ENCODE measurements at regions not wholly inside any gene's neighbourhood (a gene's known extent, or its start where the extent isn't known, plus 50 kb on each side); places are given as distances from the start of the nearest gene placed in this dataset.

GRCh38 chr14:106842687-106843086 lies 1316.3 kb downstream of the TMEM121 start:
- intact Hi-C loops (cut with DNase I) = no loop called here
- peaks cover 0 to 20% (median 0%) of the 10 kb centered on the region in 12 donors for H3K4me1 ChIP-seq
- H3K27me3 ChIP-seq = peaks cover 0 to 21% (median 0%) of the 10 kb centered on the region in 9 donors
- H3K27ac ChIP-seq = no peak overlapping the region
- no peaks in the 10 kb centered on the region for H3K36me3 ChIP-seq
- no peak overlapping the region for H3K4me3 ChIP-seq
- no peaks in the 10 kb centered on the region for H3K9me3 ChIP-seq
- WGBS, 4 donors = 83 to 85% (median 85%) methylated on average over 6 of the region's 6 CpGs
- no peak for TF ChIP-seq POLR2A (IDR thresholded peaks at IDR 0.05)
- peak in 8 of 12 donors; percentile 11 to 40 (median 20) for TF ChIP-seq CTCF (IDR thresholded peaks at IDR 0.05)
- ATAC-seq = no peak
- DNase-seq = no peak

- intact Hi-C loops (cut with DNase I) = no loop called here
- Histone ChIP-seq H3K27ac (peak overlapping the region in 6 of 12 donors; percentile 58 to 93 (median 78)), H3K36me3 (no peaks in the 10 kb centered on the region), H3K27me3 (peaks cover 0 to 21% (median 0%) of the 10 kb centered on the region in 9 donors), H3K4me3 (peak overlapping the region in 8 of 12 donors; percentile 39 to 71 (median 57)), H3K4me1 (peaks cover 0 to 20% (median 0%) of the 10 kb centered on the region in 12 donors), H3K9me3 (no peaks in the 10 kb centered on the region)
- no peak for DNase-seq
- TF ChIP-seq CTCF (IDR thresholded peaks at IDR 0.05) = no peak
- no peak for TF ChIP-seq POLR2A (IDR thresholded peaks at IDR 0.05)
- WGBS, 4 donors = 57 to 62% (median 58%) methylated on average over 6 of the region's 6 CpGs
- ATAC-seq = no peak
Observed at GRCh38 chr14:106843386-106843785, 1317.0 kb downstream of the TMEM121 start.

- no peaks in the 10 kb centered on the region for H3K36me3 ChIP-seq
- TF ChIP-seq POLR2A (IDR thresholded peaks at IDR 0.05) = no peak
- peak in 2 of 4 donors; percentile 20 to 28 for ATAC-seq
- peak in 3 of 5 donors; percentile 11 to 38 (median 28) for DNase-seq
- H3K27me3 ChIP-seq = peaks cover 0 to 21% (median 0%) of the 10 kb centered on the region in 9 donors
- no peaks in the 10 kb centered on the region for H3K9me3 ChIP-seq
- 58 to 73% (median 69%) methylated on average over 14 of the region's 14 CpGs for WGBS, 4 donors
- H3K27ac ChIP-seq = peak overlapping the region; percentile 57 to 94 (median 78)
- peaks cover 0 to 20% (median 0%) of the 10 kb centered on the region in 12 donors for H3K4me1 ChIP-seq
- peak overlapping the region in 11 of 12 donors; percentile 5 to 71 (median 53) for H3K4me3 ChIP-seq
- intact Hi-C loops (cut with DNase I) = no loop called here
Observed at GRCh38 chr14:106843951-106844483, 1317.6 kb downstream of the TMEM121 start.

DNA sequence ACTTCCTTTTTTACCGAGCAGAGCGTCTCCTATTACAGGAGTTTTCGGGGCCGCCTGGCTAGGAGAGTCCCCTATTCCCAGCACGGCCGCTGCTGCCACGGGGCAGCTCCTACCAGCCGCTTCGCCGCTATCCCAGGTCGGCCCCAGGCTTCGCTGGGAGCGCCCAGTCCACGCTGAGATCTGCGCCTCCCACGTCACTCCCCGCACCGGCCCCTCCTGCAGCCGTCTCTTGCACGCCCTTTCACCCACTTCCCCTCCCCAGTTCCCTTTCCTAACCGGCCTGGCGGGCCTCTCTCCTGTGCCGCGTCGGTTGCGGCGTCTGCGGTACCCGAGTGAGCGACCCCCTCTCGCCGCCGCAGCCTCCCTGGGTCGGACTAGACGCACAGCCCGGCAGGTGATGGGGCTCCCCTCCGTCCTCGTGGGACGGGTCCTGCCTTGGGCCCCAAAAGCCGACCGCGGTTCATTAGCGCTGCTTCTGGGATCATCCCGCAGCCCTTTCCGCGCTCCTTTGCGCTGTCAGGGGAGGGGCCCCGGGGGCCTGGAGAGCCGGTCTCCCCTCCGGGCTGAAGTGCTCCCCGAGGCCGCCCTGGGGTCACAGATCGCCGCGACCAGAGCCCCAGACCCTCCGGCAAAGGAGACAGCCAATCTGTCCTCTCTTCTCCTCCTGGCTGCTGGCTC lies 1318.4 kb downstream of the TMEM121 start:
- H3K27ac ChIP-seq = peak overlapping the region; percentile 57 to 94 (median 78)
- ATAC-seq (peak; percentile 72 to 94 (median 87)), DNase-seq (peak; percentile 73 to 85 (median 76))
- peak overlapping the region in 11 of 12 donors; percentile 10 to 71 (median 53) for H3K4me3 ChIP-seq
- 35 to 55% (median 45%) methylated on average over 52 to 56 of the region's 56 CpGs for WGBS, 4 donors
- no peaks in the 10 kb centered on the region for H3K36me3 ChIP-seq
- H3K4me1 ChIP-seq = peaks cover 0 to 20% (median 0%) of the 10 kb centered on the region in 12 donors
- H3K27me3 ChIP-seq = peaks cover 0 to 15% (median 0%) of the 10 kb centered on the region in 9 donors
- TF ChIP-seq POLR2A (IDR thresholded peaks at IDR 0.05) (no peak), CTCF (IDR thresholded peaks at IDR 0.05) (no peak)
- no peaks in the 10 kb centered on the region for H3K9me3 ChIP-seq
- intact Hi-C loops (cut with DNase I) = no loop called here

All from heart left ventricle (tissue), 16 donors.